ENCODE measurements at regions not wholly inside any gene's neighbourhood (a gene's known extent, or its start where the extent isn't known, plus 50 kb on each side); places are given as distances from the start of the nearest gene placed in this dataset.
"Not testable (repeated sequence)": the region's sequence is repeated elsewhere in the genome, so short reads cannot be mapped to it uniquely, and the experiment has no call there.

DNA sequence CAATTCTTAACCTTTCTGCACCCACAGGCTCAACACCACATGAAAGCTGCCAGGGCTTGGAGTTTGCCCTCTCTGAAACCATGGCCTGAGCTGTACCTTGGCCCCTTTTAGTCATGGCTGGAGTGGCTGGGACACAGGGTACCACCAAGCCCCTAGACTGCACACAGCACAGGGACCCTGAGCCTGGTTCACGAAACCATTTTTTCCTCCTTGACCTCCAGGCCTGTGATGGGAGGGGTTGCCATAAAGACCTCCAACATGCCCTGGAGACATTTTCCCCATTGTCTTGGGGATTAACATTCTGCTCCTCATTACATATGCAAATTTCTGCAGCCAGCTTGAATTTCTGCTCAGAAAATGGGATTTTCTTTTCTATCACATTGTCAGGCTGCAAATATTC is 113.4 kb downstream of the XPNPEP1 start:
- not testable (repeated sequence) for H4K20me1 ChIP-seq (ENCODE audit: insufficient read depth); H3K4me2 ChIP-seq; H3K79me2 ChIP-seq (ENCODE audit: insufficient read depth, low read depth); H3K36me3 ChIP-seq (ENCODE audit: insufficient read depth); H3K4me3 ChIP-seq (IDR thresholded peaks at IDR 0.05; ENCODE audit: insufficient read depth, low read depth, low read length); H3K9ac ChIP-seq; H3K27ac ChIP-seq; H2AFZ ChIP-seq (ENCODE audit: low read depth); H3K27me3 ChIP-seq (ENCODE audit: insufficient read depth, low read depth); H3K4me1 ChIP-seq (ENCODE audit: low read depth, poor library complexity, severe bottlenecking)

DNA sequence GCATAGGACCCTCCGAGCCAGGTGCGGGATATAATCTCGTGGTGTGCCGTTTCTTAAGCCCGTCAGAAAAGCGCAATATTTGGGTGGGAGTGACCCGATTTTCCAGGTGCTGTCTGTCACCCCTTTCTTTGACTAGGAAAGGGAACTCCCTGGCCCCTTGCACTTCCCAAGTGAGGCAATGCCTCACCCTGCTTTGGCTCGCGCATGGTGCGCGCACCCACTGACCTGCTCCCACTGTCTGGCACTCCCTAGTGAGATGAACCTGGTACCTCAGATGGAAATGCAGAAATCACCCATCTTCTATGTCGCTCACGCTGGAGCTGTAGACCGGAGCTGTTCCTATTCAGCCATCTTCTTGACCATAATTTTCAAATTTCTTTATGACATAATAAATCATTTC is 122.1 kb downstream of the XPNPEP1 start:
- H3K9ac ChIP-seq = not testable (repeated sequence)

DNA sequence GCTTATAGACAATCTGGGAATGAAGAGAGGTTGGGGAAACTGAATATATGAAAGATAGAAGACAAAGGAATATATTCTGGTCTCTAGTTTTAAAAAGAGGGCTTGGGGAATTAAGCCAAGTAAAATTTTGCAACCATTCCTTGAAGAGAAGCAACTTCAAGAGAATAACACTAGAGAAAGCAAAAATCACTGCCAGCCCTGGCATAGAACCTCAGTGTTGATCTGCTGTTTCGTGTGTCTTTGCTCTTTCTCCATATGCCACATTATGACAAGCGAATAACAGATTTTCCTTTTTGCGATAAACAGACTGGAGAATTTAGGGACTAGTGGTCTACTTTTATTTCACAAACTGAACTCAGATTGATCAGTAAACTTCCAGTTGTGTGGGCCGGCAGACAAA is 132.7 kb downstream of the XPNPEP1 start:
- Histone ChIP-seq H4K20me1 (ENCODE audit: insufficient read depth) (no peaks in the 10 kb centered on the region), H3K4me1 (ENCODE audit: low read depth, poor library complexity, severe bottlenecking) (no peaks in the 10 kb centered on the region), H2AFZ (ENCODE audit: low read depth) (no peak overlapping the region), H3K27ac (no peak overlapping the region), H3K4me2 (no peak overlapping the region), H3K9ac (no peak overlapping the region), H3K36me3 (ENCODE audit: insufficient read depth) (no peaks in the 10 kb centered on the region), H3K4me3 (IDR thresholded peaks at IDR 0.05; ENCODE audit: insufficient read depth, low read depth, low read length) (no peak overlapping the region), H3K27me3 (ENCODE audit: insufficient read depth, low read depth) (no peaks in the 10 kb centered on the region), H3K79me2 (ENCODE audit: insufficient read depth, low read depth) (no peaks in the 10 kb centered on the region)
- TF ChIP-seq, protein P1, sequence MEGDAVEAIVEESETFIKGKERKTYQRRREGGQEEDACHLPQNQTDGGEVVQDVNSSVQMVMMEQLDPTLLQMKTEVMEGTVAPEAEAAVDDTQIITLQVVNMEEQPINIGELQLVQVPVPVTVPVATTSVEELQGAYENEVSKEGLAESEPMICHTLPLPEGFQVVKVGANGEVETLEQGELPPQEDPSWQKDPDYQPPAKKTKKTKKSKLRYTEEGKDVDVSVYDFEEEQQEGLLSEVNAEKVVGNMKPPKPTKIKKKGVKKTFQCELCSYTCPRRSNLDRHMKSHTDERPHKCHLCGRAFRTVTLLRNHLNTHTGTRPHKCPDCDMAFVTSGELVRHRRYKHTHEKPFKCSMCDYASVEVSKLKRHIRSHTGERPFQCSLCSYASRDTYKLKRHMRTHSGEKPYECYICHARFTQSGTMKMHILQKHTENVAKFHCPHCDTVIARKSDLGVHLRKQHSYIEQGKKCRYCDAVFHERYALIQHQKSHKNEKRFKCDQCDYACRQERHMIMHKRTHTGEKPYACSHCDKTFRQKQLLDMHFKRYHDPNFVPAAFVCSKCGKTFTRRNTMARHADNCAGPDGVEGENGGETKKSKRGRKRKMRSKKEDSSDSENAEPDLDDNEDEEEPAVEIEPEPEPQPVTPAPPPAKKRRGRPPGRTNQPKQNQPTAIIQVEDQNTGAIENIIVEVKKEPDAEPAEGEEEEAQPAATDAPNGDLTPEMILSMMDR (conservative IDR thresholded peaks at IDR 0.05; ENCODE audit: low read depth, low read length) = no peak

More for the DNA sequence above, 122.1 kb downstream of the XPNPEP1 start:
- not testable (repeated sequence) for H3K4me3 ChIP-seq (IDR thresholded peaks at IDR 0.05; ENCODE audit: insufficient read depth, low read depth, low read length); H3K79me2 ChIP-seq (ENCODE audit: insufficient read depth, low read depth); H3K36me3 ChIP-seq (ENCODE audit: insufficient read depth); H3K27ac ChIP-seq; H3K4me1 ChIP-seq (ENCODE audit: low read depth, poor library complexity, severe bottlenecking); H3K4me2 ChIP-seq; H4K20me1 ChIP-seq (ENCODE audit: insufficient read depth); H3K27me3 ChIP-seq (ENCODE audit: insufficient read depth, low read depth); H2AFZ ChIP-seq (ENCODE audit: low read depth)

DNA sequence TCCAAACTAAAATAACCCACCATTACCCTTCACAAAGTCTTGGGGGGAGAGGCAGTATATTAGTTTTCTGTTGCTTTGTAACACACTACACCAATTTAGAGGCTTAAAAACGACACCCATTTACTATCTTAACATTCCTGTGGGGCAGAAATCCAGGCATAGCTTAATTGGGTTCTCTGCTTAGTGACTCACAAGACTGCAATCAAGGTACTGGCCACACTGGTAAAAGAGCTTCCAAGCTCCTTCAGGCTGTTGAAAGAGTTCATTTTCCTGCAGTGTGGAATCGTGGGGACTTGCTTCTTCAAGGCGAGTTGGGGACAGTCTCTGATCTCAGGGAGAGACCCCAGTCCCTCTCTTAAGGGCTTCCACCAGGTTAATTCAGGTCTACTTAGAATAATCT is 139.1 kb downstream of the XPNPEP1 start:
- Histone ChIP-seq H4K20me1 (ENCODE audit: insufficient read depth) (no peaks in the 10 kb centered on the region), H3K4me2 (no peak overlapping the region), H3K4me3 (IDR thresholded peaks at IDR 0.05; ENCODE audit: insufficient read depth, low read depth, low read length) (no peak overlapping the region), H3K79me2 (ENCODE audit: insufficient read depth, low read depth) (no peaks in the 10 kb centered on the region), H3K36me3 (ENCODE audit: insufficient read depth) (no peaks in the 10 kb centered on the region), H3K27me3 (ENCODE audit: insufficient read depth, low read depth) (no peaks in the 10 kb centered on the region), H2AFZ (ENCODE audit: low read depth) (no peak overlapping the region), H3K9ac (no peak overlapping the region), H3K4me1 (ENCODE audit: low read depth, poor library complexity, severe bottlenecking) (no peaks in the 10 kb centered on the region), H3K27ac (no peak overlapping the region)
- TF ChIP-seq, protein P1 (conservative IDR thresholded peaks at IDR 0.05; ENCODE audit: low read depth, low read length) = no peak

DNA sequence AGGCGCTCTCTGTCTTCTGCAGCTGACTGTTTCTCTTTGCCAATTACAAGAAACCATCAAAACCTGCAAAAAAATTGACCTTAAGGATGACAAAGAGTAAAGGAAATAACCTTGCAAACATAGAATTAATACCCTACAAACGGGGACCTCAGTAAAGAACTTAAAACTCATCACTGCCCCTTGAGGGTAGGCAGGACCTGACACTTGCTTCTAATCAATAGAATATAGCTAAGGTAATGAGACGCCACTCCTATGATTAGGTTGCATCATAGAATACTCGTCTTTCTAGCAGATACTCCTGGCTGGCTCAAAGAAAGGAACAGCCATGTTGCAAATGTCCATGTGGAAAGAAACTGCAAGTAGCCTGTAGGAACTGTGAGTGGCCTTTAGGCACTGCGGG is 140.0 kb downstream of the XPNPEP1 start:
- no peak overlapping the region for H3K4me3 ChIP-seq (IDR thresholded peaks at IDR 0.05; ENCODE audit: insufficient read depth, low read depth, low read length)
- H4K20me1 ChIP-seq (ENCODE audit: insufficient read depth) = no peaks in the 10 kb centered on the region
- H3K79me2 ChIP-seq (ENCODE audit: insufficient read depth, low read depth) = no peaks in the 10 kb centered on the region
- no peak overlapping the region for H3K9ac ChIP-seq
- no peaks in the 10 kb centered on the region for H3K36me3 ChIP-seq (ENCODE audit: insufficient read depth)
- H3K4me1 ChIP-seq (ENCODE audit: low read depth, poor library complexity, severe bottlenecking) = no peaks in the 10 kb centered on the region
- TF ChIP-seq, protein P1 (conservative IDR thresholded peaks at IDR 0.05; ENCODE audit: low read depth, low read length) = no peak
- no peaks in the 10 kb centered on the region for H3K27me3 ChIP-seq (ENCODE audit: insufficient read depth, low read depth)
- H3K4me2 ChIP-seq = no peak overlapping the region
- H3K27ac ChIP-seq = no peak overlapping the region
- no peak overlapping the region for H2AFZ ChIP-seq (ENCODE audit: low read depth)

Measured in KMS-11 (cell line).